ENCODE measurements at regions not wholly inside any gene's neighbourhood (a gene's known extent, or its start where the extent isn't known, plus 50 kb on each side); places are given as distances from the start of the nearest gene placed in this dataset.

DNA sequence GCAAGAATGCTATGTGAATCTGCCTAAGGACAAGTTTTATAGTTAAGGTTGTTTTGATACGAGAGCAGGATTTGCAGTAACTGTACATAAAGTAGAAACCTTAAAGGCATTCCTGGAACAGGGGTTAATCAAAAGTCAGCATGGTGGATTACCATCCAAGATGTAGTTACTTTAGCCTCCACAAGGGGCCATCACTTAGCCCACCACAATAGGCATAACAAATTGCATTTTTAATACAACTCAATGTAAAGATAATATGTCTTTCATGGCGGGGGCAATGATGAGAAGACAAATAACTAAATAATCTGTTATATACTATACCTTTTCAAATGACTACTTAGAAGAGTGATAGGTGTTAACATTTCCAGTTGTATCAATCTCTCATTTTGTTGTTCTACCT lies 611.2 kb upstream of the ADGRL4 start:
- DNase-seq (ENCODE audit: extremely low spot score): no peak
- TF ChIP-seq, protein P1, sequence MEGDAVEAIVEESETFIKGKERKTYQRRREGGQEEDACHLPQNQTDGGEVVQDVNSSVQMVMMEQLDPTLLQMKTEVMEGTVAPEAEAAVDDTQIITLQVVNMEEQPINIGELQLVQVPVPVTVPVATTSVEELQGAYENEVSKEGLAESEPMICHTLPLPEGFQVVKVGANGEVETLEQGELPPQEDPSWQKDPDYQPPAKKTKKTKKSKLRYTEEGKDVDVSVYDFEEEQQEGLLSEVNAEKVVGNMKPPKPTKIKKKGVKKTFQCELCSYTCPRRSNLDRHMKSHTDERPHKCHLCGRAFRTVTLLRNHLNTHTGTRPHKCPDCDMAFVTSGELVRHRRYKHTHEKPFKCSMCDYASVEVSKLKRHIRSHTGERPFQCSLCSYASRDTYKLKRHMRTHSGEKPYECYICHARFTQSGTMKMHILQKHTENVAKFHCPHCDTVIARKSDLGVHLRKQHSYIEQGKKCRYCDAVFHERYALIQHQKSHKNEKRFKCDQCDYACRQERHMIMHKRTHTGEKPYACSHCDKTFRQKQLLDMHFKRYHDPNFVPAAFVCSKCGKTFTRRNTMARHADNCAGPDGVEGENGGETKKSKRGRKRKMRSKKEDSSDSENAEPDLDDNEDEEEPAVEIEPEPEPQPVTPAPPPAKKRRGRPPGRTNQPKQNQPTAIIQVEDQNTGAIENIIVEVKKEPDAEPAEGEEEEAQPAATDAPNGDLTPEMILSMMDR (IDR thresholded peaks at IDR 0.05): peak in 1 of 3 experiments; percentile 6
- no peak for TF ChIP-seq POLR2A (IDR thresholded peaks at IDR 0.05; ENCODE audit: low read depth)
- Histone ChIP-seq H3K4me1 (no peaks in the 10 kb centered on the region), H3K9me3 (no peaks in the 10 kb centered on the region), H3K36me3 (no peaks in the 10 kb centered on the region), H3K4me3 (no peak overlapping the region), H3K27me3 (no peaks in the 10 kb centered on the region), H3K27ac (replicated peaks in 1 of 4) (no peak overlapping the region)
- WGBS: 98% methylated on average over 2 of the region's 2 CpGs
- intact Hi-C loops (cut with DNase I): no loop called here

DNA sequence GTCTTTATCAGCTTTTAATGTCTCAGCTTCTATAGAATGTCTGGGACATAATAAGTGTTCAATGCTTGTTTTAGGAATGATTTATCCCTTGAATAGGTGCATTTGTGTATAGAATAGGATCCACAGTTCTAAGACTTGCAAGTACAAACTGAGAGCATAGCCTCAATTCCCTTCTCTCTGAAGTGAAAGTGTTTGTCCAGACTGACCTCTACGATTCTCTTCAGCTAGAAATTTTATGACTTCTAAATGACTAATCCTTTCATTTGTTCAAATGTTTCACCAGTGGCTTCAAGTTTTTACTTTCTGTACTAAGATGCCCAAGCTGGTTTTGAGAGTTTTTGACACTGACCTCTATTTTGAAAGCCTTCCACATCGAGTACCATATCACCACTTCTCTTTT lies 608.2 kb upstream of the ADGRL4 start:
- Histone ChIP-seq H3K9me3 (no peaks in the 10 kb centered on the region), H3K36me3 (no peaks in the 10 kb centered on the region), H3K27me3 (no peaks in the 10 kb centered on the region), H3K4me3 (no peak overlapping the region), H3K27ac (replicated peaks in 1 of 4) (no peak overlapping the region), H3K4me1 (no peaks in the 10 kb centered on the region)
- WGBS: 75% methylated on average over 2 of the region's 2 CpGs
- intact Hi-C loops (cut with DNase I): no loop called here
- TF ChIP-seq EP300 (IDR thresholded peaks at IDR 0.05) (no peak), POLR2A (IDR thresholded peaks at IDR 0.05; ENCODE audit: low read depth) (no peak), POLR2AphosphoS5 (IDR thresholded peaks at IDR 0.05) (no peak)
- TF ChIP-seq, protein P1 (IDR thresholded peaks at IDR 0.05): no peak
- no peak for DNase-seq (ENCODE audit: extremely low spot score)

DNA sequence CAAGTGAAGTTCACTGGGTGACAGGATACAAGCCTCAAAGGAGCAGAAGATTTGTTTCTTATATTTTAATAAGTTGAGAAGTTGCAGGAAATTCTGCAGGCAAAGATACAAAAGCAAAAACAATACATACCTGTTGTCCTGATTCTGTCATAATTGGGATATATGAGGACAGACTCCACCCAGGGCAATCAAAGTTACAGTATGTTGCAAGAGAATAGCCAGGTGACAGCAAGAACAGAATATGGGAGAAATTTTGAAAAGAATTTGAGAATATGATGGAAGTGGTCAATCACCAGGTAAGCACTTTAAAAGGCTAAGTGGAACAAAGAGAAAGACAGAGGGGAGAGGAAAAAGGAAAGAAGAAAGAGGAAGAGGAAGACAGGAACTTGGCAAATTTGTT lies 607.6 kb upstream of the ADGRL4 start:
- no peaks in the 10 kb centered on the region for H3K36me3 ChIP-seq
- TF ChIP-seq, protein P1 (IDR thresholded peaks at IDR 0.05): no peak
- TF ChIP-seq EP300 (IDR thresholded peaks at IDR 0.05): no peak
- TF ChIP-seq POLR2AphosphoS5 (IDR thresholded peaks at IDR 0.05): no peak
- TF ChIP-seq POLR2A (IDR thresholded peaks at IDR 0.05; ENCODE audit: low read depth): no peak
- no peak overlapping the region for H3K27ac ChIP-seq (replicated peaks in 1 of 4)
- no peaks in the 10 kb centered on the region for H3K9me3 ChIP-seq
- no peak overlapping the region for H3K4me3 ChIP-seq
- no peak for DNase-seq (ENCODE audit: extremely low spot score)
- no peaks in the 10 kb centered on the region for H3K27me3 ChIP-seq
- intact Hi-C loops (cut with DNase I): no loop called here
- no peaks in the 10 kb centered on the region for H3K4me1 ChIP-seq

DNA sequence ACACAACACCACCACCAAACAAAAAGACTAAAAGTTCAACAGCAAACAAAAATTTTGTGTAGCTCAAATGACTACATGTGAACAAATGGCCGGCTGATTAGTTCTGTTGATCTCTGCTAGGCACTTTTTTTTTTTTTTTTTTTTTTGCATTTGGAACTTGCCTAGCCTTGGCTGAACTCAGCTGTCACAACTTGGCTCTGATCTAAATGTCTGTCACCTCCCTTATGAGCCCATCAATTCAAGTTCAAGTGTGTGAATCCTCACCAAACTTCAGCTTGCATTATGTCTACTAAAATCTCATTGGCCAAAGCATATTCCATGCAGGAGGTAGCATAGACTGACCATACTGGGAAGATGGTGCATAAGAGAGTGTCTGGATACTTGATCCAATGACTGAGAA lies 606.5 kb upstream of the ADGRL4 start:
- H3K9me3 ChIP-seq: no peaks in the 10 kb centered on the region
- no peaks in the 10 kb centered on the region for H3K27me3 ChIP-seq
- H3K36me3 ChIP-seq: no peaks in the 10 kb centered on the region
- no peak overlapping the region for H3K4me3 ChIP-seq
- no peak for TF ChIP-seq POLR2AphosphoS5 (IDR thresholded peaks at IDR 0.05)
- no peak for TF ChIP-seq POLR2A (IDR thresholded peaks at IDR 0.05; ENCODE audit: low read depth)
- TF ChIP-seq, protein P1 (IDR thresholded peaks at IDR 0.05): no peak
- no peak for TF ChIP-seq EP300 (IDR thresholded peaks at IDR 0.05)
- H3K4me1 ChIP-seq: no peaks in the 10 kb centered on the region
- no peak overlapping the region for H3K27ac ChIP-seq (replicated peaks in 1 of 4)
- DNase-seq (ENCODE audit: extremely low spot score): no peak
- intact Hi-C loops (cut with DNase I): no loop called here
- WGBS: 95% methylated on average over 1 of the region's 1 CpG

DNA sequence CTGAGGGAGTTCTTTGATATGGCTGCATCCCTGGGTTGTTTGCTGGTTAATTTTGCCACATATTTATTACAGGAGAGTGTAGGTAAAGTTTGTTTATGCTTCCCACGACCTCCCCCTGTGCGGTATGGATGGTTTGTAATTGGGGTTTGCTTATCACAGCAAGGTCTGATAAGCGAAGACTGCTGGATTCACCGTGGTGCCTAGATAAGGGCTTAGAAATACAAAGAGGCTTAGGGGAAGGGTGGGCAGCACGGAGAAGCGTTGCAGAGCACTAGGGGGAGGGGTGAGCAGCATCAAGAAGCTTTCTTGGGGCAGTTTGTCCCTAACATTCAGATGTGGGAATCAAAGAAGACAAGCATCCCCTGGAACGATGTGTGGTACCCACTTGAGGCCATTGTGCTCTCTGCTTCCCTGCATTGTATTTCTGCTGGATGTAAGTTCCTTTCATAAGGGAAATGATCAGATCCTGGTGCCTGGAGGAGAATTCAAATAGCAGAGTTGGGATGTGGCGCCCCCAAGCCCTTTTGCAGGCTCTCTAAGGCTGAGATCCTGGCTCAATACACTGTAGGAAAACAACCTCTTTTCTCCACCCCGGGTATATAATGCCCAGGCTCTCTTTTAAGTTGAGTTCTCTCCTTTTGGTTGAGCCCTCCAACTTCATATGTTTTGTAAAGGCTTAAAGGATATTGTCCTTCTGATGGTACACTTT lies 598.1 kb upstream of the ADGRL4 start:
- no peaks in the 10 kb centered on the region for H3K4me1 ChIP-seq
- no peak overlapping the region for H3K4me3 ChIP-seq
- TF ChIP-seq, protein P1 (IDR thresholded peaks at IDR 0.05): no peak
- TF ChIP-seq EP300 (IDR thresholded peaks at IDR 0.05) (no peak), POLR2AphosphoS5 (IDR thresholded peaks at IDR 0.05) (no peak), POLR2A (IDR thresholded peaks at IDR 0.05; ENCODE audit: low read depth) (no peak)
- no peaks in the 10 kb centered on the region for H3K36me3 ChIP-seq
- H3K27ac ChIP-seq (replicated peaks in 1 of 4): no peak overlapping the region
- no peaks in the 10 kb centered on the region for H3K27me3 ChIP-seq
- WGBS: 61% methylated on average over 9 of the region's 9 CpGs
- intact Hi-C loops (cut with DNase I): no loop called here
- peaks cover 0 to 6% (median 0%) of the 10 kb centered on the region in 4 donors for H3K9me3 ChIP-seq
- no peak for DNase-seq (ENCODE audit: extremely low spot score)
